Endothelial cell of umbilical vein (primary cell): ENCODE measurements at regions not wholly inside any gene's neighbourhood (a gene's known extent, or its start where the extent isn't known, plus 50 kb on each side); places are given as distances from the start of the nearest gene placed in this dataset.

ENCODE experiments used
- BruUV-seq: library from RNA; stranded (reverse); fragments of 400-500 nt; replicated peaks from 2 replicates; lab custom pipeline; 2021; lab: Mats Ljungman, UMichigan
- CTCF ChIA-PET: fragments of 300-600, 350-600 bp; sonication (Branson Sonifier 250); formaldehyde crosslinking; loops from one replicate; lab custom pipeline; 2021; ENCODE audit warnings: antibody characterized with exemption, inconsistent platforms; lab: Charles Lee
- POLR2A ChIA-PET: fragments of 300-600, 350-600 bp; sonication (Branson Sonifier 250); formaldehyde crosslinking; loops from one replicate; lab custom pipeline; 2021; ENCODE audit warnings: antibody characterized with exemption, inconsistent platforms; lab: Charles Lee
- DNase-seq: peaks from one replicate; pipeline ENCODE4 v3.0.0-alpha.2; 2011; ENCODE audit warnings: low read depth, low spot score
- FAIRE-seq: peaks from 2 replicates; lab custom pipeline; 2011; peaks lifted over from hg19 to GRCh38; lab: Jason Lieb, UNC
- H2AFZ ChIP-seq: 2 replicates; pipeline ENCODE4 v1.6.0; 2012; ENCODE audit warnings: low read depth, low read length, control low read depth, inconsistent platforms
- H3K27ac ChIP-seq: 2 replicates; pipeline ENCODE4 v1.5.1; 2011; ENCODE audit warnings: low read depth, mild to moderate bottlenecking, control low read depth, low read length, moderate library complexity; ENCODE audit not compliant: insufficient read depth
- H3K27me3 ChIP-seq, 2 experiments: 2 replicates each; pipeline versions ENCODE4 v1.6.0 to v1.6.1; 2011; ENCODE audit warnings: low read length in 2 of 2, mixed read lengths in 1 of 2; ENCODE audit not compliant: control insufficient read depth in 2 of 2, insufficient read depth in 2 of 2
- H3K36me3 ChIP-seq, 2 experiments: 2 replicates in 1 of 2; 3 replicates in 1 of 2; pipeline ENCODE4 v1.5.1; 2011; ENCODE audit warnings: low read length in 2 of 2, mild to moderate bottlenecking in 1 of 2, moderate library complexity in 1 of 2; ENCODE audit not compliant: control insufficient read depth in 2 of 2, insufficient read depth in 2 of 2; ENCODE audit errors: extremely low read depth in 1 of 2
- H3K4me1 ChIP-seq: 3 replicates; pipeline ENCODE4 v1.5.1; 2011; ENCODE audit warnings: mild to moderate bottlenecking, low read length; ENCODE audit not compliant: control insufficient read depth, insufficient read depth; ENCODE audit errors: extremely low read depth
- H3K4me2 ChIP-seq: 2 replicates; pipeline ENCODE4 v1.6.1; 2011; ENCODE audit warnings: low read length, control low read depth, mixed read lengths; ENCODE audit not compliant: insufficient read depth
- H3K4me3 ChIP-seq, 3 experiments: fragments of 200-600 bp in 1 of 3; sonication (generic), shearing (Covaris generic) in 1 of 3; replicated peaks in 1 of 3; 2 replicates each; pipeline ENCODE4 v1.5.1; 2011 to 2016; ENCODE audit warnings: control low read depth in 3 of 3, low read length in 3 of 3, mild to moderate bottlenecking in 2 of 3, inconsistent platforms in 1 of 3, low read depth in 1 of 3, moderate library complexity in 1 of 3; ENCODE audit not compliant: insufficient read depth in 1 of 3
- H3K79me2 ChIP-seq: 2 replicates; pipeline ENCODE4 v1.6.0; 2012; ENCODE audit warnings: low read length, inconsistent platforms; ENCODE audit not compliant: control insufficient read depth, insufficient read depth
- H3K9ac ChIP-seq: replicated peaks from 2 replicates; pipeline ENCODE3; 2011; ENCODE audit warnings: low read length, control low read depth; ENCODE audit not compliant: insufficient read depth; ENCODE audit errors: extremely low read depth
- H3K9me1 ChIP-seq: replicated peaks from 3 replicates; pipeline ENCODE4 v1.6.0; 2011; ENCODE audit warnings: mild to moderate bottlenecking, low read length; ENCODE audit not compliant: control insufficient read depth, insufficient read depth; ENCODE audit errors: extremely low read depth
- H3K9me3 ChIP-seq: replicated peaks from 2 replicates; pipeline ENCODE4 v1.5.1; 2012; ENCODE audit warnings: low read length, inconsistent platforms; ENCODE audit not compliant: control insufficient read depth, insufficient read depth
- H4K20me1 ChIP-seq: replicated peaks from 2 replicates; pipeline ENCODE3; 2011; ENCODE audit warnings: mild to moderate bottlenecking, low read length; ENCODE audit not compliant: control insufficient read depth, insufficient read depth; ENCODE audit errors: extremely low read depth
- EZH2 ChIP-seq: IDR thresholded peaks from 2 replicates; pipeline ENCODE4 v1.6.1; 2012; ENCODE audit warnings: borderline replicate concordance, low read depth, mild to moderate bottlenecking, moderate library complexity, low read length, inconsistent platforms; ENCODE audit not compliant: severe bottlenecking
- FOS ChIP-seq: IDR thresholded peaks from 2 replicates; pipeline ENCODE4 v1.6.1; 2011; ENCODE audit warnings: mild to moderate bottlenecking, low read length, moderate library complexity, borderline replicate concordance; ENCODE audit not compliant: insufficient read depth
- GATA2 ChIP-seq: IDR thresholded peaks from 2 replicates; pipeline ENCODE4 v1.7.0; 2011; ENCODE audit warnings: low read depth, mild to moderate bottlenecking, moderate library complexity, mixed read lengths, low read length; ENCODE audit not compliant: insufficient read length, insufficient read depth
- JUN ChIP-seq: IDR thresholded peaks from 2 replicates; pipeline ENCODE4 v1.6.1; 2011; ENCODE audit warnings: borderline replicate concordance, low read depth; ENCODE audit not compliant: insufficient read length, insufficient read depth
- MYC ChIP-seq: IDR thresholded peaks from one replicate; pipeline ENCODE4 v1.6.1; 2011; ENCODE audit warnings: mild to moderate bottlenecking, low read depth, low read length
- POLR2A ChIP-seq: IDR thresholded peaks from 2 replicates; pipeline ENCODE4 v1.6.1; 2012; ENCODE audit warnings: low read depth, mild to moderate bottlenecking, control low read depth, low read length
- POLR2AphosphoS5 ChIP-seq: IDR thresholded peaks from 2 replicates; pipeline ENCODE4 v1.6.1; 2012; ENCODE audit warnings: low read depth, mild to moderate bottlenecking, control low read depth, low read length, moderate library complexity; ENCODE audit not compliant: insufficient read depth
- dilution Hi-C: fragments of 300-500 bp; cut with MboI; formaldehyde crosslinking; loops from one replicate; pipeline ENCODE4 v1.15.0; 2019; ENCODE audit warnings: low sequenced_read_pairs; ENCODE audit not compliant: extremely low pct_ligation_motif_present
- intact Hi-C: fragments of 100-400 bp; cut with micrococcal nuclease; formaldehyde crosslinking; loops from one replicate; pipeline ENCODE4 v1.10.0; 2022
- TF ChIP-seq, protein P1 (sequence below): IDR thresholded peaks from 2 replicates; pipeline ENCODE4 v1.6.1; 2011; ENCODE audit not compliant: insufficient read depth, insufficient read length
- TF ChIP-seq, protein P2 (sequence below), 2 donors: IDR thresholded peaks; 1 replicate in 1 of 2; 2 replicates in 1 of 2; pipeline ENCODE4 v1.5.1; 2011; ENCODE audit warnings: low read length in 2 of 2, mild to moderate bottlenecking in 2 of 2, moderate library complexity in 2 of 2, control low read depth in 1 of 2, inconsistent platforms in 1 of 2, low read depth in 1 of 2; ENCODE audit not compliant: insufficient read depth in 1 of 2; ENCODE audit errors: extremely low read depth in 1 of 2

DNA sequence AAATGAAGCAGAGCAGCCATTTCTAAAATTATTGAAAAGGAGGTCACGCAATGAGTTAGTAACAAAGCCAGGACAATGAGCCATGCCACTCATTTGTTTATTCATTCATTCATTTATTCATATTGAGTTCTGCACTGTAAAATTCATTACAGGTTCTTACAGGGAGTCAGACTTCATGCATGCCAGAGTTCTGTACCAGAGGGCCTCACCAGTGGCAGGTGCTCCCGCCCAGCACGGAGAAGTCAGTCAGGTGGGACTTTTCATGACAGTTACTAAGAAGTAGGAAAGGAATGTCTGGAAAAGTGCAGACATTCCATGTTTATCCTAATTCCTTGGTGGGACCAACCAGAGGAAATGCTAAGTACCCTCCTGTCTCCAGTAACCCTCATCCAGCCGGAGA, 217.5 kb upstream of the BLID start:
- Histone ChIP-seq H3K4me1 (peaks cover 13% of the 10 kb centered on the region), H3K4me2 (no peak overlapping the region), H3K36me3 (no peaks in the 10 kb centered on the region), H3K9me3 (no peaks in the 10 kb centered on the region), H3K9me1 (peaks cover 2% of the 10 kb centered on the region), H2AFZ (no peak overlapping the region), H3K79me2 (no peaks in the 10 kb centered on the region), H3K27me3 (no peaks in the 10 kb centered on the region), H3K9ac (no peak overlapping the region), H3K4me3 (no peak overlapping the region), H3K27ac (no peak overlapping the region), H4K20me1 (no peaks in the 10 kb centered on the region)
- dilution Hi-C loops = no loop called here
- CTCF ChIA-PET = no interaction called here
- no peak for FAIRE-seq
- intact Hi-C loops = no loop called here
- POLR2A ChIA-PET = no interaction called here
- no peak for DNase-seq
- BruUV-seq = no TSS peak
- TF ChIP-seq FOS (no peak), EZH2 (no peak), JUN (no peak), MYC (no peak)
- TF ChIP-seq, protein P1, sequence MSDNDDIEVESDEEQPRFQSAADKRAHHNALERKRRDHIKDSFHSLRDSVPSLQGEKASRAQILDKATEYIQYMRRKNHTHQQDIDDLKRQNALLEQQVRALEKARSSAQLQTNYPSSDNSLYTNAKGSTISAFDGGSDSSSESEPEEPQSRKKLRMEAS = no peak
- TF ChIP-seq, protein P2, sequence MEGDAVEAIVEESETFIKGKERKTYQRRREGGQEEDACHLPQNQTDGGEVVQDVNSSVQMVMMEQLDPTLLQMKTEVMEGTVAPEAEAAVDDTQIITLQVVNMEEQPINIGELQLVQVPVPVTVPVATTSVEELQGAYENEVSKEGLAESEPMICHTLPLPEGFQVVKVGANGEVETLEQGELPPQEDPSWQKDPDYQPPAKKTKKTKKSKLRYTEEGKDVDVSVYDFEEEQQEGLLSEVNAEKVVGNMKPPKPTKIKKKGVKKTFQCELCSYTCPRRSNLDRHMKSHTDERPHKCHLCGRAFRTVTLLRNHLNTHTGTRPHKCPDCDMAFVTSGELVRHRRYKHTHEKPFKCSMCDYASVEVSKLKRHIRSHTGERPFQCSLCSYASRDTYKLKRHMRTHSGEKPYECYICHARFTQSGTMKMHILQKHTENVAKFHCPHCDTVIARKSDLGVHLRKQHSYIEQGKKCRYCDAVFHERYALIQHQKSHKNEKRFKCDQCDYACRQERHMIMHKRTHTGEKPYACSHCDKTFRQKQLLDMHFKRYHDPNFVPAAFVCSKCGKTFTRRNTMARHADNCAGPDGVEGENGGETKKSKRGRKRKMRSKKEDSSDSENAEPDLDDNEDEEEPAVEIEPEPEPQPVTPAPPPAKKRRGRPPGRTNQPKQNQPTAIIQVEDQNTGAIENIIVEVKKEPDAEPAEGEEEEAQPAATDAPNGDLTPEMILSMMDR (IDR thresholded peaks at IDR 0.05; ENCODE audit: extremely low read depth in 1 of 2, insufficient read depth in 1 of 2, low read depth in 1 of 2, low read length in 2 of 2) = no peak

DNA sequence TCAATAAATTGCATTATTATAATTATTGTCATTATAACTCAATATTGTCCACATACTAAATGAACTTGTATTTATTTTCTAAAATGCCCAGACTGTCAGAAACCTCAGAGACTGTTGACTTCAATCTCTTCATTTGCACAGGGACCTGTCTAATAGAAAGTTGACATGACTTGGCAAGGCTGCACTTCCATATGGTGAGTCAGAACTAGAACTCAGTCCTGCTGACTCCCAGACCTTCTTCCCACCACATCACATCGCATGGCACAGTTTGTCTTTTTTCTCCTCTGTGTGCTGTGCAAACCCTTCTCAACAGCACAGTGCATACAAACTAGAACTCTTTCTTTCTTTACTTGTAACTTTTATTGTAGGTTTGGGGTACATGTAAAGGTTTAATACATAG, 215.1 kb upstream of the BLID start:
- DNase-seq (no peak), FAIRE-seq (no peak)
- no TSS peak for BruUV-seq
- dilution Hi-C loops (no loop called here), intact Hi-C loops (no loop called here)
- no peaks in the 10 kb centered on the region for H3K9me1 ChIP-seq
- no peak overlapping the region for H3K4me2 ChIP-seq
- no peaks in the 10 kb centered on the region for H3K9me3 ChIP-seq
- H4K20me1 ChIP-seq = no peaks in the 10 kb centered on the region
- no peaks in the 10 kb centered on the region for H3K4me1 ChIP-seq
- no peak overlapping the region for H3K4me3 ChIP-seq
- H3K9ac ChIP-seq = no peak overlapping the region
- no peak overlapping the region for H2AFZ ChIP-seq
- no peak for TF ChIP-seq POLR2AphosphoS5
- TF ChIP-seq, protein P2 (IDR thresholded peaks at IDR 0.05; ENCODE audit: extremely low read depth in 1 of 2, insufficient read depth in 1 of 2, low read depth in 1 of 2, low read length in 2 of 2) = no peak
- TF ChIP-seq, protein P1 = no peak
- no peak for TF ChIP-seq JUN
- no peak for TF ChIP-seq FOS
- no peak for TF ChIP-seq EZH2
- no peak for TF ChIP-seq MYC
- no peak for TF ChIP-seq GATA2
- TF ChIP-seq POLR2A = no peak
- H3K27ac ChIP-seq = no peak overlapping the region
- H3K36me3 ChIP-seq = no peaks in the 10 kb centered on the region
- H3K27me3 ChIP-seq = no peaks in the 10 kb centered on the region
- ChIA-PET CTCF (no interaction called here), POLR2A (no interaction called here)
- no peaks in the 10 kb centered on the region for H3K79me2 ChIP-seq
